NCI-H146 (cell line): ENCODE measurements at regions not wholly inside any gene's neighbourhood (a gene's known extent, or its start where the extent isn't known, plus 50 kb on each side); places are given as distances from the start of the nearest gene placed in this dataset.
A peak's percentile ranks its signal among the peaks of the same experiment; 100 is the strongest.
"Not testable (repeated sequence)": the region's sequence is repeated elsewhere in the genome, so short reads cannot be mapped to it uniquely, and the experiment has no call there.

ENCODE experiments used
- DNase-seq: peaks from one replicate; lab custom pipeline; 2025; lab: John Stamatoyannopoulos, UW

DNA sequence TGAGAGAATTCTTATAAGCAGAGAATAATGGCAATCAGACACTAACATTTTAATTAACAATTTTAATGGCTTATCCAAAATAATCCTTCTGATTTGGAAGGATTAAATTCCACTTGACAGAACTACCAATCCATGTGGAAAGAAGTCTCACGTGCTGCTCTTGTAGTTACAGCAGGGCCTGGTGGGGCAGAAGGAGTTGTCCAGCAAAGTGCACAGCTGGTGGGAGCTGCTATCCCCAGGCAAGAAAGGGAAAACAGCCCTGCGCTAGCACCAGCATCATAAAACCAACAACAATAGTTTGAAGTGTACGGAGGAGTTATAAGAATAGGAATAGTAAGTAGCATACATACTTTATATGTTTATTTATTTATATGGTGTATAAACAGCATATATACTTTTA, 127.4 kb upstream of the TRIM2 start:
- DNase-seq, result no peak

DNA sequence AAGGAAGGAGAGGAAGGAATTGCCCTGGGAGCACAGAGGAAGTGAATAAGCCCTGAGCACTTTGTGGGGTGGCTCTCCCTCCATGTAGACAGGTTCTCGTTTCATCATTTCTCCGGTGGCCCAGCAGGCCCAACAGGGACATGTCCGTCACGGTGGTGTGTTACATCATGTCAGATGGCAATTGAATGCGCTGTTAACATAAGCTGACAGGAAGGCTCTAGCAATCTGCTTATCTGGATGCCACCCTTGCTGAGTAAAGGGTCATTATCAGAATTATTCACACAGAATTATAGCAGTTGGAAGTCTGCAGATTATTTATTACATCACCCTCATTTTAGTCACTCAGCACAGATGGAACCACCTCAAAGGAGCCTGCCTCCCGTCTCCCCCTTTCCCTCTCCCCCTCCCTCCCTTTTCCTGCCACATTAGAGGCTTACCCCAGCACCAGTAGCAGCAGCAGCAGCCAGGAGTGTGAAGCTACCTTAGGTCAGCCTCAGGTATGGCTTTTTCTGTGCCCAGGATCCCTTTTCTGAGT, 124.3 kb upstream of the TRIM2 start:
- peak; percentile 6 for DNase-seq

DNA sequence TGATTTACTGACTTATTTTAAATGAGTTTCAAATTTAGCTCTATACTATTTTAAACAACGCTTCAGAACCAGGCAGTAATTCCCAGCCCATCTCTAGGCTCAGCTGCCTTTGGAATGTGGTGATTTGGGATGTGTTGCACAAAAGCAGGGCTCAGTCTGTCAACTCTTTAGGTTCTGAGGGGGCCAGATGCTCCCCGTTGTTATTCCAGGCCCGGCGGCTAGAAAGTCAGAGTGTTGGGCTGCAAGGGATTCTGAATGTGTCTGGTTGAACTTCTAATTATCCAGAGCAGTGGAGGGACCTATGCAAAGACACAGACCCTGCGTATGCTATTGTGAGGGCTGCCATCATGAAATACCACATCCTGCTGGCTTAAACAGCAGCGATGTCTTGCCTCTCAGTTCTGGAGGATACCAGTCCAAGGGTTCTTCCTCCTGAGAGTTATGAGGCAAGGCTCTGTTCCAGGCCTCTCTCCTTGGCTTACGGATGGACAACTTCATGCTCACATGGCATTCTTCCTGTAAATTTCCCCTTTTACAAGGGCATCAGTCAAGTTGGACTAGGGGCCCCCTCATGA, 123.2 kb upstream of the TRIM2 start:
- DNase-seq, result no peak

DNA sequence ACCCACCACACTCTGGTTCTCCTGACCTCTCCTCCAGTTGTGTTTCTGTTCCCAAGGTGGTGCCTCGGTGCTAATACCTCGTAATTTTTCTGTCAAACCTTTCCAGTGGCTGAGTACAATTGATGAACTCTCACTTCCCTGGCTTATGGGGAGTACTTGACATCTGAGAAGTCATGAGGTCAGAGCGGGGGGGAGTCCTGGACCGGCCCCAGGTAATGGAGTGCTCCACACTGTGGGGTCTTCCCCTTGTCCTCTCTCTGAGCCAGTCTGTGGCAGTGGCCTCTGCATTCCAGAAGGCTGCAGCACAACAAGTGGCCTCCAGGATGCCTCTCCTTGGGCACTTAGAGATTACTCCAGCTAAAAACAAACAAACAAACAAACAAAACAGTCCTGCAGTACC, 122.5 kb upstream of the TRIM2 start:
- DNase-seq, result no peak

DNA sequence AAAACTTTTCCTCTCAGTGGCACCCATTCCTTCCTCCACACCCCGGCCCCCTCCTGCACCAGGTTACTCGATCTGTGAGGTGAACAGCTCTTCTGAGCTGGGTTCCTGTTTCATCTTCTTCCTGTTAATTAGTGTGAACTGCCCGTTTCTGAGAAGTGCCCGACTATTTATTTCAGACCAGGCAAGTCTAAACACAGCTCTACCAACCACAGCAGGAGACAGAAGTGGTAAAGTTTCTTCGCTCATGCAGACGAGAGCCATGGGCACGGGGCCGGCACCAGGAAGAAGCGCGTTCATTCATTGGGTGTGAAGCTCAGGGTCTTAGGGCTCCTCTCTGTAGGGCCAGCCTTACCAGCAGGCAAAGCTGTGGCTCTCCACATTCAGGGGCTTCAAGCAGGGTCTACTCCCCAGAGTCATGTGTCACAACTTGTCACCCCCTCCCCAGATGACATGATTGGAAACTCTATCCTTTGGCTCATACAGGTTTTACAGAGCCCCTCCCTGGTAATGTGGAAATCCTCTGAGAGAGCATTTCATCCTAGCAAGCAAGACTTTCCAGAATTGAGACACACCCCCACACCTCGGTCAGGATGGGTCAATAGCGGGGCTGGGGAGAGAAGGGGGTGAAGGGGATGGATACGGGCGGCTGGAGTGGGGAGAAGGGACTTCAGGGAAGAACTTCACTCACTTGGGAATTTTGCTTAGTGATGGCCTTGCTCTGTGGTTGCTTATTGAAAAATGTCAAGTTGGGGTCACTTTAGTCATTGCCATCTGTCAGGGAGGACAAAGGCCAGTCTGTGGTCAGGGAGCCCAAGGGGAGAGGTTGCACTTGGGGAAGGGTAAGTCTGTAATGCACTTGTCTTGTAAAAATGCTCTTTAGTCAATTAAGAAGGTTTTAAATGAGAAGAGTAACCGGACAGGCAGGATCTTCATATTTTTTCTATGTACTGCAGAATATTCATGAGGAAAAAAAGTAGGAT, 121.6 kb upstream of the TRIM2 start:
- no peak for DNase-seq

DNA sequence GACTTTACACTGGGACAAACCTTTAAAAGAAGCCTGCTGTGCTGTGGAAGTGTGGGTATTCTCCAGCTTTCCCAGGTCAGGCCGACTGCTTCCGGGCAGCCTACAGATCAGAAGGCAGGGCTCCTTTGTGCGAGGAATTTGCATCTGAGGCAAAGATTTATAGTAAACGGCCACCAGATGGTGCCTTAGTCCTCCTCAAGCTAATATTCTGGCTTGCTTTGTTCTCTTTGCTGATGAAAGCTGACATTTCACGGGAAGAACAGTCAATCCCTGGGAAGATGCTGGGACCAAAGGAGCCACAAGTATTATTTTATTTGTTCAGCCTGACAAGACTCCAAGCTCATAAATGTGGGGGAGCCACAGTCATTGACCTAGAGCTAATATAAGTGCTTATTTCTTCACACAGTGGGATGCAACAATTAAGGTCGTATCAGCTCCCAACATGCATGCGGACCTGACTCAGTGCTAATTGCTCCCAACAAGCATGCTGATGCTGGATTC, 120.7 kb upstream of the TRIM2 start:
- peak; percentile 77 for DNase-seq

DNA sequence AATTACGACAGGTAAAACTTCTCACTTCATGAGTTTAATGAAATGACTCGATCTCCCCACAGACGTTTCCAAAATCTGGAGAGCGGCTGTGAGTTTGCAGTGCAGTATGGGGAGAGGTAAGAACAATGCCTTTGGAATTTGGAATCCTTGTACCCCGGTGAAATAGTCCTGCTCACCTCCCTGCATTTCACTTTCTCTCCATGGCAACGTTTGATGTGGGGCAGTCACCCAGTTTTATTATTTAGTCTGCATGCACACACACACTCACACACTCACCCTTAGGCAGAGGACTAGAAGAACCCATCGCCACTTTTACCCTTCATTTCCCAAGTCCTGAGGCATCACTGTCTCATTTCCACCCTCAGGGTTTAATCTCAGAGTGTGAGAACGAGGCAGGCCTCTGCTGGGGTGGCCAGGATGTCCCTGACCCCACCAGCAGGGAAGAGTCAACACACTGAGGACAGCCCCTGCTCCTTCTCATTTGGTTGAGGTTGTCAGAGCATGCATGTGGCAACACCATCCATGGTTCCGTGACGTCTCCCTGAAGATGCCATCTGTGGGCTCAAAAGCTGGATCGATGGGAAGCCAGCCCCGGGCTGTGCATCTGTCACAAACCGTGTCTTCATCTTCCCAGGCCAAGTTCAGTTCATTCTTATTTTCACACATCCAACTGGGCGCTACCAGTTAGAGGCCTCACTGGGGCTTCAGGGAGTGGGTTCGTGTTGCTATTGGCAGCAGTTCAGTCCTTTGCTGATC, 119.8 kb upstream of the TRIM2 start:
- DNase-seq, result no peak

DNA sequence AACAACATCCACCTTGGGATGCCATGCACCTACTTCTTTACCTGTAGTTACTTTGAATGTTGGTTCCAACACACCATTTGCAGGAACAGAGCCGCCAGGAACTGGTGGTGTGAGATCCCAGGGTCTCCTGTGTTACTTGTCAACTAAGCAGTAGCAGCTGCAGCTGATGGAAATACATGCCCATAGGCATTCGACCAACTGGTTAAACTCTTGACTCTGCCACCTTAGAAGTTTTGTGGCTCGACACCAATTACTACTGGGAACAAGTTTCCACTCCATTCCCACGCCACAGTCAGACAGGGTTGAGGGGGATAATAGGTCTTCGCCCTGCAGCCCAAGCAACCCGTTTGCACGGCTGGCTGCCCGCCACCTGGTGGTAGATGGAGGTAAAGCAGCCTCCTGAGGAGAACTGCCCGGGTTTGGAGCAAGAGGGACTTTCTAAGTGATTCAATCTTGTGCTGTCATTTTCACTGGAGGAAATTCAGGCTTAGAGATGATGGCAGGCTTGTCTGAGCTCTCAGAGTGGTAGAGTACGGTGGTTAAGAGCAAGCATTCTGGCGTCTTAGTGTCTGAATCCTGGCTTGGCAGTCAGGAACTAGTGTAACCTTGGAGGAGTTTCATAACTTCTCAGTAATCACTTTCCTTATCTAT, 119.1 kb upstream of the TRIM2 start:
- DNase-seq, result peak; percentile 38

DNA sequence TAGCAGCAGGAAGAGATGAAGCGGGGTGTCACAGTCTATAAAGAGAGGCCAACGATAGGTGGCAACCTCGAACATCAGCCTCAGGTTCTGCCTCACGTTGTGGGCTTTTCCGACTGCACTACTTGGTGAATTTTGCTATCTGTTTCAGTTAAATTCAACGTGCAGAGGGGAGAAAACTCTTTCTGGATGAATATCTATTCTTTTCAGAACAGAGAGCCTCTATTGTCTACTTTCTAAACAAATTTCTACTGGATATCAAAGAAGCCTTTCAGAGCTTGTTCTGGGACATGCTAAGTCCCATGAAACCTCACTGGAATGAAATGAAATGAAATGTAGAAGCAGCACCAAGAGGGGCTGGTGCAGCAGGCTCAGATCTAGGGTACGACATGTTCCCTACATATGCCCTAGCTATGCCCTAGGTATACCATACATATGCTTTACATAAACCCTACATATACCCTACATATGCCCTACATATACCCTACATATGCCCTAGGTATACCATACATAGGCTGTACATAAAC, 116.5 kb upstream of the TRIM2 start:
- no peak for DNase-seq

DNA sequence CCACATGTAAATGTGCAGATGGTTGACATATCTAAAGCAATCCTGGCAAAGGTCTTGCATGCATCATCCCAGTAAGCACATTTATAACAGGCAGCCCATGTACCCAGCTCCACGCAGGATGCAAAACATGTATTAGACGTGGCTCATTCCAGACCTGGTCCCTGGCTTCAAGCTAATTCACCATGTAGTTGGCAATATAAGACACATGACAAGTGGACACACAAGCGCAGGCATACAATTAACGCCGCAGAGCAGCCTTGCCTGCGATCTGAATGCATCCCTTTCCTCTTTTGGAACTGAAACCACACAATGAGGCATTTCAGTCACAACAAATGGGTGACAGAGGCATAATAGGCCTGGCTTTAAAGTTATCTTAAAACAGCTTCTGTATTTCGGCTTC, 114.5 kb upstream of the TRIM2 start:
- no peak for DNase-seq

DNA sequence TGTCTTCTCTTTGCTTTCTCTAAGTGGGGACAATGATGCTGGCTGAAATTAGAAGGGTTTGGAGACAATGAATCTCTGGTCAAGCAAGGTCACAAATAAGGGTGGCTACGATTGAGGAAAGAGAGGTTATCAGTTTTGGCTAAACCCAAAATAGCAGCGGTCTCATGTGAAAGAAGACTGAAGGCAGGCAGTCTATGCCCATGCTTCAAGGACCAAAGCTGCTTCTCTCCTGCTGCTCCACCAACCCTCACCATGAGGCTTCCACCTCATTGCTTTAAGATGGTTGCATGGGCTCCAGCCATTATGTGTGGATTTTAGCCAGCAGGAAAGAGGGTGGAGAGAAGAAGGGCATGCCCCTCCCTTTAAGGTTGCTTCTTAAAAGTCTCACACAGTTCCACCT, 114.1 kb upstream of the TRIM2 start:
- DNase-seq, result no peak

DNA sequence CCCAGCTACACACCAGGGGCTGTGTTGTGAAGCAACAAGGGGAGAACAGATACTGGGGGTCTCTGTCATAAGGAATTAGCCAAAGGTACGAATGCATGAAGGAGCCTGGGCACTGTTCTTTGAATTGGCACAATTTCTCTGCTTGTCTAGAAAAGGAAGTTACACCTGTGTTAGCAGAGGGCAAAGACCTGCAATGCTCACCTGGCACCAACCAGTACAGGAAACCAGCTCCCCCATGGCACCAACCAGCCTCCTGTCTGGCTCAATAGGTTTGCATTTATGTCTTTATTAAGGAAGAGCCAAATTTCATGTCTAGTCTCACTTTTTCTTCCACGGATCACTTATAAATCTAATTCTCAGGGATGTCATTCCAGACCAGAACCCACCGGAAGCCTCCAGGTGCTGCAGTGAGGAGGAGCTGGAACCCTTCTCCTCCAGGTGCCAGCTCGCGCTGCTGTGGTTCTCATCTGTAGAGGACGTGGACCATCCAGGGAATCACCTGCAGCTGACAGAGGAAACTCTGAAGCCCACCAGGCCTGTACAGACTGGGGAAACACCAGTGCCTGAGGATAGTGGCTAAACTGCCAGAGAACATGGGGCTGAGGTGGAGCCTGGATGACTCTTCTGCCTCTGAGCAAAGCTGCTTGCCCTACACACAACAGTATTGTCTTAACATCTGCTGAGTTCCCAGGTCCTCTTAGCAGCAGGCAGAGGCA, 113.4 kb upstream of the TRIM2 start:
- no peak for DNase-seq

DNA sequence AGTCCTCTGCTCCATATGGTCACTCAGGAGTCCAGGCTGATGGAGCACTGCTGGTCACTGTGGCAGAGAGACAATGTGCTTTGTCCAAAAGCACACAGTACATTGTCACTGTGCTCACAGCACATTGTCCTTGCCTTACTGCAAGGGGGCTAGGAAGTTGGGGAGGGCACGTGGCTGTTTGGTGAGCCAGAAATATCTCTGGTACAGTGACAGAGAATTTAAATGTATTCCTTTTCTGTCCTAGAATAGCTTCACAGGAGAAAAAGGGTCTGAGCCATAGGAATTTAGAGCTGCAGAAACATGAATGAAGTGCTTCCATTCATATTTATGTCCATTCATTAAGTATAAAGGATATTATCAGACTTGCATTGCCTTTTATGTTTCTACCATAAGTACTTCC, 110.8 kb upstream of the TRIM2 start:
- no peak for DNase-seq

DNA sequence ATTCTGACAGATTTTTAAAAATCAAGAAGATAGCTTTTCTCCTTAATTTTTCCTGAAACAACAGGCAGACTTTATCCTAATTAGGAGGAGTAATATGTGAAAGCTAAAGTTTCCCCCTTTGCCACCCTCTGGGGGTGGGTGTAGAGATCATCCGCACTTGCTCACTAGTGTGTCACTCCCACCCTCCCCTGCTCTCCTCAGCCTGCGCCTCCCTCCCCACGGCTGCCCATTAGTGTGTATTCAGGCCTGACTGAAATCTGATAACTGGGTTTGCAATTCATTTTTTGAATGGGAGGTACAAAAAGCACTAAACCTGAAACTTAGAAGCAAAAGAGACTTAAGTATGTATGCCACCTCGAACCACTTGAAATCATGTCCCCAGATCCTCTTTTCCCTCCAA, 110.4 kb upstream of the TRIM2 start:
- DNase-seq, result no peak

DNA sequence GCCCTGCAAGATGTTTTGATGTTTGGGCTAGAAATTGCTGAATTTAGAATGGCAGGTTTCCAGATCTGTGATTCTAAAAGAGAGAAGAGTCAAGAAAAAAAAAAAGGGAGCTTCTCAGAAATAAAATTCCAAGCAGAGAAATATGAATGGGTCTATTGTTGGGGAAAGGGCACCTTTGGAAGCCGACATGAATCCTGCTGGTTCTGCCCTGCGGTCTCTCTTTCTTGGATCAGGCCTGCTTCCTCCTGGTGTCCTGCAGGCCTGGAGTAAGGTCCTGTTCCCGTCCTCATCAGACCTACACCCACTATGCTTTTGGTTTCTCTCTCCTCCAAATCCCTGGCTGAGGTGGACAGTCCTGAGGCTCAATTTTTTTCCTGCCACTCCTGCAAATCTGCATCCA, 109.8 kb upstream of the TRIM2 start:
- DNase-seq, result no peak

DNA sequence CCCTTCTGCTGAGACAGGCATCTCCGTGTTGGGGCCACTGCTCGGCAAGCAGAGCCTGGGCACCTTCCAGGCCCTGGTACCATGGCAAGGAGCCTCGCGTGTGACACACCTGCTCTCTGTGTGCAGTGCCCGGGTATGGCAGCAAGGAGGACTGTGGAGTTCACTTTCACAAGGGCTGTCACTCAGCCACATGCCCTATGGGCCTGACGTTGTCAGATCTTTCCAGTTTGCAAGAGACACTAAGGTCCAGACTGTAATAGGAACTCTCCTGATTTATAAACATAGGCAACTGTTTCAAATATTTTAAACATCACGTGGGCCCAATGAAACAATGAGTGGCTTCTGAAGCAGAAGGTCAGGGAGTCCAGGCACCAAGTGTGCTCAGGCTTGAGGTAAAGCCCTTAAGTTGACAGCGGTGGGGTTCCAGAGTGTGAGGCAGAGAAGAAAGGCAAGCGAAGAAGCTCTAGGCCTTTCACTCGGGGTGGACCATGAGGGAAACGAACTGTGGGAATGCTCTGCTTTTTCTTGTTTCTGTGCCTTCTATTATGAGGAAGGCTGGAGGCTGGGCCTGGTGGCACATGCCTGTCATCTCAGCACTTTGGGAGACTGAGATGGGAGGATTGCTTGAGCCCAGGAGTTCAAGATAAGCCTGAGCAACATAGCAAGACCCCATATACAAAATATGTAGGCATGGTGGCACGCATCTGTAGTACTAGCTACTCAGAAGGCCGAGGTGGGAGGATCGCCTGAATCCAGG, 108.6 kb upstream of the TRIM2 start:
- DNase-seq, result no peak

DNA sequence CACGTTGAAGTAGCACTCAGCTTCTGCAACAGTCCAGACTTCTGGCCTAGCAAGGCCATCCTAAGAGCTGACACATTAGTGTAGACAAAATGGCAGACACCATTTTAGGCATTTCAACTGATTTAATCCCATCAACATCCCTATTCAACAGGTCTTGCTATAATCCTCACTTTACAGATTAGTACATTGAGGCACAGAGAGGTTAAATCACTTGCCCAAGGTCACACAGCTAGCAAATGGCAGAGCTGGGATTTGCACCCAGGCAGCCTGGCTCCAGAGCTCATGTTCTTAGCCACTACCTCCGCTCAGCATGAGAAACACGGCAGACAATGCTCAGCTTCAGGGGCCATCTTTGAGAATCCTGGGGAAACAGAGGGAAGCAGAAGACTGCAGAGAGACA, 107.9 kb upstream of the TRIM2 start:
- DNase-seq, result no peak

DNA sequence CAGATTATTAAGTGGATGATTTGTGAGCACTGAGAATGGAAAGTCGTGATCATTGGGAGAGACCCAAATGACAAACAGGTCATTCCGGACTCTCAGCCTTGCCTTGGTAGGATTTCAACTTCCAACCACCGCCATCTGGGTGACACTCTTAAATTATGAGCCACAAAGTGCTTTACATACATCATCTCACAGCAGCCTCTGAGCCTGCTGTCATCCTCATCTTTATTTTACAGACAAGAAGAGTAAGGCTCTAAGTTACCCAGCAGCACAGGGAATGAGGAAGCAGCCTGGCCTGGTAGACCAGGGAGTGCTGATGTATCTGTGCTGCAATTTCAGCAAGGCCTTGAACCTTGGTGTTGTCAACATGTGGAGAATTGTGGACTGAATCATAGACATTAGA, 105.8 kb upstream of the TRIM2 start:
- DNase-seq, result no peak

DNA sequence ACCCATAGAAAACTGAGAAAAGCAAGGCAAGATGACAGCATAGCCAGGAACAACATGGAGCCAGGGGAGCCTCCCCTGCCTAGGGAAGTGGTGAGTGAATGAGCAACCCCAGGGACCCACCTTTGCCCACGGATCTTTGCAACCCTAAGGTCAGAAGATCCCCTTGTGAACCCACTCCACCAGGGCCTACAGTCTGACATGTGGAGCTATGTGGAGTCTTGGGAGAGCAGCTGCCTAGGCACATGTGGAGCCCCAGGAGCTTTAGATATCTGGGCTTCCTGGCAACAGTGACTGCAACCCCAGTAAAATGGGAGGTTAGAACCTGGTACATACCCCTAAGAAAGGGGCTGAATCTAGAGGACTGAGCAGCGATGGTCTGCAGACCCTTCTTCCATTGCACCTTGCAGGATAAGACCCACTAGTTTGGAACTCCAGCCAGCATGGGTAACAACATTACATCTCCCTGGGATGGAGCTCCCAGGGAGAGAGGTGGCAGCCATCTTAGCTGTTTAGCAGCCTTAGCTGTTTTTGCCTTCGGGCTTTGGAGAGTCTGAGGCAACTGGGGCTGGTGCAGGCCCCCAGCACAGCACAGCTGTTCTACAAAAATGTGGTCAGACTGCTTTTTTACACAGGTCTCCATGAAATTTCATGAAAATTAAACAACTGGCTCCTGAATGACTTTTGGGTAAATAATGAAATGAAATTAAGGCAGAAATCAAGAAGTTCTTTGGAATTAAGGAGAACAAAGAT, 104.7 kb upstream of the TRIM2 start:
- DNase-seq, result no peak

DNA sequence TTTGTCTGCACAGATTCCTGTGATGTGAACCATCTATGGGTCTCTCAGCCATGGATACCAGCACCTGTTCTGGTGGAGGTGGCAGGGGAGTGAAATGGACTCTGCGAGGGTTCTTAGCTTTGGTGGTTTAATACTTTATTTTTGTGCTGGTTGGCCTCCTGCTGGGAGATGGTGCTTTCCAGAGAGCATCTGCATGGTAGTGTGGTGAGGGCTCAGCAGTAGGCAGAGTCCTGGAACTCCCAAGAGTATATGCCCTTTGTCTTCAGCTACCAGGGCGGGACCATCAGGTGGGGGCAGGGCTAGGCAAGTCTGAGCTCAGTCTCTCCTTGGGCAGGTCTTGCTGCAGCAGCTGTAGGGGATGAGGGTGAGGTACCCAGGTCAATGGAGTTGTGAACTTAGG, 97.5 kb upstream of the TRIM2 start:
- DNase-seq, result not testable (repeated sequence)
